GM23338 (cell line): ENCODE measurements at regions not wholly inside any gene's neighbourhood (a gene's known extent, or its start where the extent isn't known, plus 50 kb on each side); places are given as distances from the start of the nearest gene placed in this dataset.

Experiments
- ATAC-seq: fragments of 200-7000 bp; cut with Tn5 transposase; 3 replicates; pipeline ENCODE4 v1.9.1; 2020
- DNase-seq: peaks from one replicate; pipeline ENCODE4 v3.0.0-alpha.2; 2015; ENCODE audit warnings: low spot score
- H2AFZ ChIP-seq: fragments of 200-600 bp; sonication (generic); 2 replicates; pipeline ENCODE4 v1.8.0; 2016; ENCODE audit warnings: antibody characterized with exemption, mild to moderate bottlenecking, moderate library complexity
- H3F3A ChIP-seq: fragments of 200-600 bp; sonication (generic); replicated peaks from 2 replicates; pipeline ENCODE4 v1.8.0; 2017; ENCODE audit warnings: antibody characterized with exemption, mixed run types, low read depth
- H3K27ac ChIP-seq: fragments of 200-600 bp; sonication (generic); 2 replicates; pipeline ENCODE4 v1.6.1; 2016; ENCODE audit warnings: low read depth
- H3K27me3 ChIP-seq: fragments of 200-600 bp; sonication (generic); 2 replicates; pipeline ENCODE4 v1.8.0; 2016; ENCODE audit warnings: mild to moderate bottlenecking, mixed run types, moderate library complexity; ENCODE audit not compliant: insufficient read depth
- H3K36me3 ChIP-seq: fragments of 200-600 bp; sonication (generic); 2 replicates; pipeline ENCODE4 v1.8.0; 2016; ENCODE audit warnings: mild to moderate bottlenecking; ENCODE audit not compliant: insufficient read depth
- H3K4me1 ChIP-seq: fragments of 200-600 bp; sonication (generic); 2 replicates; pipeline ENCODE4 v1.8.0; 2016; ENCODE audit warnings: mild to moderate bottlenecking, moderate library complexity; ENCODE audit not compliant: insufficient read depth
- H3K4me2 ChIP-seq: fragments of 200-600 bp; sonication (generic); 2 replicates; pipeline ENCODE4 v1.7.1; 2017; ENCODE audit warnings: mixed run types
- H3K4me3 ChIP-seq: fragments of 200-600 bp; sonication (generic); 2 replicates; pipeline ENCODE4 v1.6.1; 2016; ENCODE audit warnings: mixed run types
- H3K79me2 ChIP-seq: fragments of 200-600 bp; sonication (generic); replicated peaks from 2 replicates; pipeline ENCODE4 v1.8.0; 2017; ENCODE audit warnings: mild to moderate bottlenecking; ENCODE audit not compliant: insufficient read depth
- H3K9me2 ChIP-seq: fragments of 200-600 bp; sonication (generic); 2 replicates; pipeline ENCODE4 v1.8.0; 2017; ENCODE audit not compliant: insufficient read depth
- H4K20me1 ChIP-seq: fragments of 200-600 bp; sonication (generic); replicated peaks from 2 replicates; pipeline ENCODE4 v1.8.0; 2017; ENCODE audit warnings: mild to moderate bottlenecking; ENCODE audit not compliant: insufficient read depth
- H3K27ac Mint-ChIP-seq: 2 replicates; pipeline ENCODE4 v1.8.0; 2020; ENCODE audit warnings: inconsistent platforms, mild to moderate bottlenecking, moderate library complexity, mixed read lengths
- H3K27me3 Mint-ChIP-seq: 3 replicates; pipeline ENCODE4 v1.8.0; 2022; ENCODE audit warnings: low read depth, mild to moderate bottlenecking, moderate library complexity, mixed read lengths, inconsistent platforms; ENCODE audit not compliant: insufficient read depth, poor library complexity
- H3K36me3 Mint-ChIP-seq: 3 replicates; pipeline ENCODE4 v1.8.0; 2021; ENCODE audit warnings: low read depth, mild to moderate bottlenecking, inconsistent platforms, moderate library complexity, mixed read lengths
- H3K4me1 Mint-ChIP-seq: 3 replicates; pipeline ENCODE4 v1.8.0; 2020; ENCODE audit warnings: mild to moderate bottlenecking, inconsistent platforms, mixed read lengths
- H3K4me3 Mint-ChIP-seq: 3 replicates; pipeline ENCODE4 v1.8.0; 2021; ENCODE audit warnings: moderate library complexity, mild to moderate bottlenecking, inconsistent platforms, mixed read lengths
- H3K9me3 Mint-ChIP-seq: 3 replicates; pipeline ENCODE4 v1.8.0; 2020; ENCODE audit warnings: moderate library complexity, mild to moderate bottlenecking, inconsistent platforms, mixed read lengths
- EZH2 ChIP-seq: fragments of 200-600 bp; sonication (generic); IDR thresholded peaks from one replicate; pipeline ENCODE4 v1.8.0; 2017; ENCODE audit warnings: antibody characterized with exemption, mild to moderate bottlenecking, low read depth; ENCODE audit not compliant: unreplicated experiment
- JUNB ChIP-seq: IDR thresholded peaks from one replicate; pipeline ENCODE4 v1.6.1; 2016; ENCODE audit warnings: antibody characterized with exemption; ENCODE audit not compliant: unreplicated experiment
- NANOG ChIP-seq: IDR thresholded peaks from 2 replicates; pipeline ENCODE4 v1.6.1; 2016; ENCODE audit warnings: antibody characterized with exemption, borderline replicate concordance
- POLR2AphosphoS5 ChIP-seq: IDR thresholded peaks from 2 replicates; pipeline ENCODE4 v1.6.1; 2016; ENCODE audit warnings: antibody characterized with exemption, low read depth
- REST ChIP-seq: IDR thresholded peaks from one replicate; pipeline ENCODE4 v1.6.1; 2018; ENCODE audit warnings: antibody characterized with exemption; ENCODE audit not compliant: unreplicated experiment
- STAT1 ChIP-seq: IDR thresholded peaks from one replicate; pipeline ENCODE4 v1.6.1; 2016; ENCODE audit warnings: antibody characterized with exemption; ENCODE audit not compliant: unreplicated experiment
- ZNF114 ChIP-seq: fragments of 250-450 bp; sonication (Bioruptor Pico); IDR thresholded peaks from 2 replicates; pipeline ENCODE4 v1.5.0; 2020; ENCODE audit warnings: mild to moderate bottlenecking, moderate library complexity
- TF ChIP-seq, protein P1 (sequence below): fragments of 250-450 bp; sonication (Bioruptor Pico); IDR thresholded peaks from 2 replicates; pipeline ENCODE4 v1.5.0; 2020; ENCODE audit warnings: mild to moderate bottlenecking, moderate library complexity

DNA sequence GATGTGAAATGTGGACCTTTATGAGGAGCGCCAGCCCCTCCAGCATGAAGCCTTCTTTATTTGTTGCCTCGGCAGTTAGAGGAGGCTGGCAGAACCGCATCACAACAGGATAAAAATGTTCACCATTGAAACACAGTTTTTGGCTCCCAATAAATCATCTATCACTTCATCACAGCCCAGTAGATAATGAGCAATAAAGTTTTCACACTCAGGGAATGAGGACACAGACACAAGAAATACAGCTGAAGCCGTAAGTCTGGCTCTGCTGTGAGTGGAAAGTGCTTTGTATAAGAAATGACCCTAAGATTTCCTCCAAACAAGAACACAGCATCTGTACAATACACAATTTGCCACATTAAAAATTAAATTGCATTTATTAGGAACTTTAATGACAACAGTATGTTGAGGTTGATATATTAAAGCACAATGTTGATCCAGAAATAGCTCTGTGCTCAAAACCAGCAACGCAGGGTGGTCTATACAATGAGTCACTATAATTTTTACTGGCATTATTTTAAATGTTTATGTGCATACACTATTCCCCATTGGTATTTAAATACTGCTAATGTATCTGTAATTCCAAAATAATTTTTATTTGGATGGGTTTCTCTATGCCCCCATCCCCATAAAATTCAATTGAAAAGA, 301.8 kb upstream of the MGMT start:
- DNase-seq, result no peak
- H3K36me3 ChIP-seq, result no peaks in the 10 kb centered on the region
- peaks cover 4% of the 10 kb centered on the region for H3K27me3 Mint-ChIP-seq
- ATAC-seq, result no peak
- H3K4me1 ChIP-seq, result peaks cover 18% of the 10 kb centered on the region
- H2AFZ ChIP-seq, result no peak overlapping the region
- no peak for TF ChIP-seq STAT1
- no peak for TF ChIP-seq ZNF114 (CRISPR knock-in tag)
- TF ChIP-seq NANOG, result no peak
- TF ChIP-seq EZH2, result no peak
- TF ChIP-seq JUNB, result no peak
- no peak for TF ChIP-seq REST
- no peak for TF ChIP-seq POLR2AphosphoS5
- TF ChIP-seq, protein P1, sequence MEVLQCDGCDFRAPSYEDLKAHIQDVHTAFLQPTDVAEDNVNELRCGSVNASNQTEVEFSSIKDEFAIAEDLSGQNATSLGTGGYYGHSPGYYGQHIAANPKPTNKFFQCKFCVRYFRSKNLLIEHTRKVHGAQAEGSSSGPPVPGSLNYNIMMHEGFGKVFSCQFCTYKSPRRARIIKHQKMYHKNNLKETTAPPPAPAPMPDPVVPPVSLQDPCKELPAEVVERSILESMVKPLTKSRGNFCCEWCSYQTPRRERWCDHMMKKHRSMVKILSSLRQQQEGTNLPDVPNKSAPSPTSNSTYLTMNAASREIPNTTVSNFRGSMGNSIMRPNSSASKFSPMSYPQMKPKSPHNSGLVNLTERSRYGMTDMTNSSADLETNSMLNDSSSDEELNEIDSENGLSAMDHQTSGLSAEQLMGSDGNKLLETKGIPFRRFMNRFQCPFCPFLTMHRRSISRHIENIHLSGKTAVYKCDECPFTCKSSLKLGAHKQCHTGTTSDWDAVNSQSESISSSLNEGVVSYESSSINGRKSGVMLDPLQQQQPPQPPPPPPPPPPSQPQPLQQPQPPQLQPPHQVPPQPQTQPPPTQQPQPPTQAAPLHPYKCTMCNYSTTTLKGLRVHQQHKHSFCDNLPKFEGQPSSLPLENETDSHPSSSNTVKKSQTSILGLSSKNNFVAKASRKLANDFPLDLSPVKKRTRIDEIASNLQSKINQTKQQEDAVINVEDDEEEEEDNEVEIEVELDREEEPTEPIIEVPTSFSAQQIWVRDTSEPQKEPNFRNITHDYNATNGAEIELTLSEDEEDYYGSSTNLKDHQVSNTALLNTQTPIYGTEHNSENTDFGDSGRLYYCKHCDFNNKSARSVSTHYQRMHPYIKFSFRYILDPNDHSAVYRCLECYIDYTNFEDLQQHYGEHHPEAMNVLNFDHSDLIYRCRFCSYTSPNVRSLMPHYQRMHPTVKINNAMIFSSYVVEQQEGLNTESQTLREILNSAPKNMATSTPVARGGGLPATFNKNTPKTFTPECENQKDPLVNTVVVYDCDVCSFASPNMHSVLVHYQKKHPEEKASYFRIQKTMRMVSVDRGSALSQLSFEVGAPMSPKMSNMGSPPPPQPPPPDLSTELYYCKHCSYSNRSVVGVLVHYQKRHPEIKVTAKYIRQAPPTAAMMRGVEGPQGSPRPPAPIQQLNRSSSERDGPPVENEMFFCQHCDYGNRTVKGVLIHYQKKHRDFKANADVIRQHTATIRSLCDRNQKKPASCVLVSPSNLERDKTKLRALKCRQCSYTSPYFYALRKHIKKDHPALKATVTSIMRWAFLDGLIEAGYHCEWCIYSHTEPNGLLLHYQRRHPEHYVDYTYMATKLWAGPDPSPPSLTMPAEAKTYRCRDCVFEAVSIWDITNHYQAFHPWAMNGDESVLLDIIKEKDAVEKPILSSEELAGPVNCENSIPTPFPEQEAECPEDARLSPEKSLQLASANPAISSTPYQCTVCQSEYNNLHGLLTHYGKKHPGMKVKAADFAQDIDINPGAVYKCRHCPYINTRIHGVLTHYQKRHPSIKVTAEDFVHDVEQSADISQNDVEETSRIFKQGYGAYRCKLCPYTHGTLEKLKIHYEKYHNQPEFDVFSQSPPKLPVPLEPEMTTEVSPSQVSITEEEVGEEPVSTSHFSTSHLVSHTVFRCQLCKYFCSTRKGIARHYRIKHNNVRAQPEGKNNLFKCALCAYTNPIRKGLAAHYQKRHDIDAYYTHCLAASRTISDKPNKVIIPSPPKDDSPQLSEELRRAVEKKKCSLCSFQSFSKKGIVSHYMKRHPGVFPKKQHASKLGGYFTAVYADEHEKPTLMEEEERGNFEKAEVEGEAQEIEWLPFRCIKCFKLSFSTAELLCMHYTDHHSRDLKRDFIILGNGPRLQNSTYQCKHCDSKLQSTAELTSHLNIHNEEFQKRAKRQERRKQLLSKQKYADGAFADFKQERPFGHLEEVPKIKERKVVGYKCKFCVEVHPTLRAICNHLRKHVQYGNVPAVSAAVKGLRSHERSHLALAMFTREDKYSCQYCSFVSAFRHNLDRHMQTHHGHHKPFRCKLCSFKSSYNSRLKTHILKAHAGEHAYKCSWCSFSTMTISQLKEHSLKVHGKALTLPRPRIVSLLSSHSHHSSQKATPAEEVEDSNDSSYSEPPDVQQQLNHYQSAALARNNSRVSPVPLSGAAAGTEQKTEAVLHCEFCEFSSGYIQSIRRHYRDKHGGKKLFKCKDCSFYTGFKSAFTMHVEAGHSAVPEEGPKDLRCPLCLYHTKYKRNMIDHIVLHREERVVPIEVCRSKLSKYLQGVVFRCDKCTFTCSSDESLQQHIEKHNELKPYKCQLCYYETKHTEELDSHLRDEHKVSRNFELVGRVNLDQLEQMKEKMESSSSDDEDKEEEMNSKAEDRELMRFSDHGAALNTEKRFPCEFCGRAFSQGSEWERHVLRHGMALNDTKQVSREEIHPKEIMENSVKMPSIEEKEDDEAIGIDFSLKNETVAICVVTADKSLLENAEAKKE (CRISPR knock-in tag), result no peak
- H3K27ac Mint-ChIP-seq, result no peak overlapping the region
- no peaks in the 10 kb centered on the region for H4K20me1 ChIP-seq
- no peak overlapping the region for H3K4me3 Mint-ChIP-seq
- H3F3A ChIP-seq, result no peaks in the 10 kb centered on the region
- H3K4me2 ChIP-seq, result no peak overlapping the region
- peaks cover 4% of the 10 kb centered on the region; the same call in 1 of the 3 replicates for H3K9me3 Mint-ChIP-seq
- H3K4me3 ChIP-seq, result no peak overlapping the region
- no peak overlapping the region for H3K27ac ChIP-seq
- H3K4me1 Mint-ChIP-seq, result peaks cover 24% of the 10 kb centered on the region
- H3K36me3 Mint-ChIP-seq, result no peaks in the 10 kb centered on the region; the same call in 2 of the 3 replicates
- H3K27me3 ChIP-seq, result no peaks in the 10 kb centered on the region
- H3K9me2 ChIP-seq, result no peaks in the 10 kb centered on the region
- H3K79me2 ChIP-seq, result no peaks in the 10 kb centered on the region
